MCF 10A (cell line): ENCODE measurements at regions not wholly inside any gene's neighbourhood (a gene's known extent, or its start where the extent isn't known, plus 50 kb on each side); places are given as distances from the start of the nearest gene placed in this dataset.

Source experiments
- BruUV-seq: library from RNA; stranded (reverse); fragments of 400-500 nt; replicated peaks from 2 replicates; lab custom pipeline; 2021; lab: Mats Ljungman, UMichigan
- CTCF ChIA-PET: fragments of 300-600 bp; sonication (Branson Sonifier 250); formaldehyde crosslinking; extraction: SDS; loops from one replicate; lab custom pipeline; 2021; ENCODE audit warnings: antibody characterized with exemption, inconsistent platforms; lab: Yijun Ruan, JAX
- POLR2A ChIA-PET: fragments of 300-600, 350-650 bp; sonication (Branson Sonifier 250); formaldehyde crosslinking; extraction: SDS; loops from one replicate; lab custom pipeline; 2020; ENCODE audit warnings: antibody characterized with exemption, inconsistent platforms; lab: Yijun Ruan, JAX
- DNase-seq: peaks from one replicate; pipeline ENCODE4 v3.0.0-alpha.2; 2018; ENCODE audit not compliant: unreplicated experiment
- H3K27ac Mint-ChIP-seq: one replicate; pipeline ENCODE4 v1.8.0; 2022; ENCODE audit warnings: mild to moderate bottlenecking, low read depth, mixed read lengths; ENCODE audit not compliant: unreplicated experiment
- H3K27me3 Mint-ChIP-seq: one replicate; pipeline ENCODE4 v1.8.0; 2022; ENCODE audit warnings: mixed read lengths; ENCODE audit not compliant: insufficient read depth, unreplicated experiment
- H3K36me3 Mint-ChIP-seq: one replicate; pipeline ENCODE4 v1.8.0; 2022; ENCODE audit warnings: mild to moderate bottlenecking, moderate library complexity, mixed read lengths; ENCODE audit not compliant: insufficient read depth, unreplicated experiment
- H3K4me1 Mint-ChIP-seq: one replicate; pipeline ENCODE4 v1.8.0; 2022; ENCODE audit warnings: mixed read lengths; ENCODE audit not compliant: insufficient read depth, unreplicated experiment
- H3K4me3 Mint-ChIP-seq: one replicate; pipeline ENCODE4 v1.8.0; 2022; ENCODE audit warnings: mild to moderate bottlenecking, moderate library complexity, mixed read lengths; ENCODE audit not compliant: unreplicated experiment
- H3K9me3 Mint-ChIP-seq: one replicate; pipeline ENCODE4 v1.8.0; 2022; ENCODE audit warnings: mixed read lengths; ENCODE audit not compliant: unreplicated experiment
- CTCF ChIP-seq: fragments of 200-600 bp; IDR thresholded peaks from one replicate; pipeline ENCODE4 v1.8.0; 2022; ENCODE audit warnings: antibody characterized with exemption, mild to moderate bottlenecking; ENCODE audit not compliant: unreplicated experiment
- intact Hi-C: fragments of 100-400 bp; cut with micrococcal nuclease; formaldehyde crosslinking; loops from 2 replicates; pipeline ENCODE4 v1.14.1; 2022

GRCh38 chr16:85399583-85400284 lies 213.4 kb upstream of the GSE1 start:
- CTCF ChIA-PET = interaction anchor here (0.6 to 6.4 kb wide), 3 partner anchors 31 to 201 kb away, joined by 3 to 50 read pairs (median 4); no protein-coding TSS in a partner anchor

GRCh38 chr16:85400305-85401205 lies 212.6 kb upstream of the GSE1 start:
- no peak overlapping the region for H3K4me3 Mint-ChIP-seq
- no peak for TF ChIP-seq CTCF
- no peak for DNase-seq
- no peaks in the 10 kb centered on the region for H3K36me3 Mint-ChIP-seq
- CTCF ChIA-PET = interaction anchor here (0.6 to 6.4 kb wide), 3 partner anchors 29 to 201 kb away, joined by 3 to 50 read pairs (median 4); no protein-coding TSS in a partner anchor
- peaks cover 11% of the 10 kb centered on the region for H3K4me1 Mint-ChIP-seq
- H3K27ac Mint-ChIP-seq = no peak overlapping the region
- BruUV-seq = no TSS peak
- POLR2A ChIA-PET = no interaction called here
- H3K27me3 Mint-ChIP-seq = no peaks in the 10 kb centered on the region
- no peaks in the 10 kb centered on the region for H3K9me3 Mint-ChIP-seq
- intact Hi-C loops = no loop called here

More at GRCh38 chr16:85399583-85400284, 213.4 kb upstream of the GSE1 start:
- no peaks in the 10 kb centered on the region for H3K36me3 Mint-ChIP-seq
- no peak overlapping the region for H3K27ac Mint-ChIP-seq
- no peaks in the 10 kb centered on the region for H3K9me3 Mint-ChIP-seq
- POLR2A ChIA-PET = no interaction called here
- intact Hi-C loops = loop anchor here (5.0 to 10.0 kb wide), 2 partner anchors 155 to 282 kb away; no protein-coding TSS in a partner anchor
- TF ChIP-seq CTCF = no peak
- peaks cover 19% of the 10 kb centered on the region for H3K4me1 Mint-ChIP-seq
- no TSS peak for BruUV-seq
- no peaks in the 10 kb centered on the region for H3K27me3 Mint-ChIP-seq
- DNase-seq = no peak
- H3K4me3 Mint-ChIP-seq = no peak overlapping the region

- intact Hi-C loops = no loop called here
- no peak for DNase-seq
- no peak for TF ChIP-seq CTCF
- no peaks in the 10 kb centered on the region for H3K9me3 Mint-ChIP-seq
- BruUV-seq = no TSS peak
- POLR2A ChIA-PET = interaction anchor here (1.7 kb wide), 1 partner anchor 14 kb away, joined by 5 read pairs; no protein-coding TSS in a partner anchor
- CTCF ChIA-PET = interaction anchor here (0.6 to 2.5 kb wide), 6 partner anchors 19 to 196 kb away, joined by 3 to 11 read pairs (median 3); no protein-coding TSS in a partner anchor
- no peaks in the 10 kb centered on the region for H3K27me3 Mint-ChIP-seq
- H3K4me1 Mint-ChIP-seq = peaks cover 6% of the 10 kb centered on the region
- no peak overlapping the region for H3K4me3 Mint-ChIP-seq
- no peak overlapping the region for H3K27ac Mint-ChIP-seq
- H3K36me3 Mint-ChIP-seq = no peaks in the 10 kb centered on the region
Observed at GRCh38 chr16:85401370-85401916, 211.7 kb upstream of the GSE1 start.
